HG02763 (cell line): ENCODE measurements at regions not wholly inside any gene's neighbourhood (a gene's known extent, or its start where the extent isn't known, plus 50 kb on each side); places are given as distances from the start of the nearest gene placed in this dataset.
A peak's percentile ranks its signal among the peaks of the same experiment; 100 is the strongest.

Experiments used
- ATAC-seq: cut with Tn5 transposase; IDR thresholded peaks from one replicate; pipeline ENCODE4 v1.9.1; 2021; ENCODE audit warnings: mild to moderate bottlenecking, moderate library complexity; ENCODE audit not compliant: unreplicated experiment

DNA sequence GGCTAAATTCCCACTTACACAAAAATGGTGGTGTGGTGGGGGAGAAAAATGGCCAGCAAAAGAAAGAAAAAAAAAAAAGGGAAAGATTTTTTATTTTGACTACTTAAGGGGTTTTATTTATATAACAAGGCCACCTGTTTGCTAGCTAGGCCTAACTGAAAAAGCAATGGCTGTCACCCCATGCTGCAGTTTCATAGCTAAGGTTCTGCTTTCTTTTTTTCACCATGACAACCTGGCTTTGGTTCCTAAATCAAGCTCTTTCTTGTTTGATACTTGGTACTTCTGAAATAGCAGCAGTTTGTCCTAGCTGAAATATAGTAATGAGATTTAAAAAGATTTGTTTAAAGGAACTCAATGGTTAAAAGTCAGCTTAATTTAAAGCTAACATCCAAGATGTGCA lies 433.2 kb upstream of the MEX3C start:
- ATAC-seq, result no peak

DNA sequence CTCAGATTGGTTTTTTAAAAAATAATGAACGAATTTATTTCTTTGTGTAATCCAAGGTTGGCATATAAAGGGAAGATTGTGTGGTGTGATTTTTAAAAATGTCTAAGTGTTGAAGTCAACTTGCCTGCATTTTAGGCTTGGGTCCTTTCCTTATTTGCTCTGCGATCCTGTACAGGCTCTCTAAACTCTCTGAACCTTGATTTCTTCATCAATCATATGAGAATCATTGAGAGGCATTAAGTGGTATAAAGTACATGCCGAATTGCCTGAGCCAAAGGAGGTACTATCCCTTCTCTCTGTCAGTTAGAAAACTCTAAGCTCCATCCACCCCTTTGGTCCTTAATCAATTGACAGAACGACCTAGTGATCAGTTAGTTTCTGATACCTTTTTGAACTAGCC lies 440.4 kb upstream of the MEX3C start:
- ATAC-seq, result no peak

DNA sequence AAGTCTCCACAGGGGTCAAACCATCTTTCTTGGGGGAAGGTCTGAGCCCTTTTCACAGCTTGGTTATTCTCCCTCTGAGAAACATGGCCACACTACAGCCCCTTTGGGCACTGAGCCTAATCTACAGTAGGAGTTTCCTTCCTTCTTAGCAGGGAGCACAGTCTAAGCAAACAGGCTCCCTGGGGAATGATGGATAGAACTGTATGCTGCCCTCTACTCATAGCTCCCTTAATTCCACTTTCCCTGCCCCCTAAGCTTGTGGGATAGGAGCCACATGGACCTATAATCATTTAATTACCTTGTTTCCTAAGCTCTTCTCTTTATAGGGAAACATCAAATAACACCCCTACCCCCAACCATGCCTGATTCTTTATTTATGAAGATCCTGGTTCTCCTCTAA lies 442.1 kb upstream of the MEX3C start:
- ATAC-seq, result no peak

DNA sequence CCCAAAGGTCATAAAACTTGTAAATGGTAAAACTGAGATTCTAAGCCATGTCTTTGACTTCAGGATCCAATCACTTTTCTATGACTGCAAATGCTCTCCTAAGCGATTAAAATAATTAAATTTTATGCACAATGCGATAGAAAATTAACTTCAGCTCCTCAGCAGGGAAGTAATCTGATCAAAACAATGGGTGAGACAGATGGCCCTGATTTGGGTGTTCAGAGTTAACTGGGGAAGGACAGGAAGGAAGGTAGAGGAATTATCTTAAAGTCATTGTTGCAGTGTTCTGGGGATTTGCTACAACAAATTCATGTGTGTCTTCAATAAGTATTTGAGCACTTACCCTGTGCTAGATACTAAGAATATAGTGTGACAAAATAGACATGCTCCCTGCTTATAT lies 446.0 kb upstream of the MEX3C start:
- ATAC-seq, result no peak

DNA sequence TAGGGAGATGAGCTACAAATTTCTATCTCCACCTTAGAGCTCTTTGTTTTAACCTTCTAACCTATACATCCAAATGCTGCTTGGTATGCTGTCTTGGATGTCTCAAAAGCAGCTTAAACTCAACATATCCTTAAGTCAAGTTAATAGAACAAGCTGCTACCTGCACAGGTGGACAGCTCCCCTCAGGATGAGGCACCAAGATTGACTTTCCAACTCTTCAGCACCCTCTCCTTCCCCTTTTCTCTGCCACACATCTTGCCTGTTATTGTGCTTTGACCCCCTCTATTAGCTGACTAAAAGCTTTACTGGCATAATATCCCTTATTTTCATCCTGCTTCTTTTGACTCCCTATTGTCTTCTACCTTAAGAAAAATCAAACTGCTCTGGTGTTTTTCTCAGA lies 448.1 kb upstream of the MEX3C start:
- no peak for ATAC-seq

DNA sequence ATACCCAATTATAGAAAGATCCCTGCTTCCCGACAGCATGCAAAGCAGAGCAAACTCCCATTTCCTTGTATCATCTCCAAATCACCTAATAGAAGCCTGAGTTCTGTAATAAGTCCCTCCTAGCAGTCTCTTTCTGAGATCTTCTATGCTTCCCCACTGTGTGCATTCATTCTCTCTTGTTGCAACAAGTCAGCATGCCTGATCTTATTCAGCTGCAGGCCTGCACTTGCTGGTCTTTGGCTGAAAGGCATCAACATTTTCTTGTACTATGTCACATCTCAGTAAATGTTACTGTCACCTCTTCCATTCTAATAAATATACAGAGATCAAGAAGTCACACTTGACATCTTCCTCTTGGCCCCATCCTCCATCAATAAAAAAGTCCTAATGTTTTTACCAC lies 449.9 kb upstream of the MEX3C start:
- ATAC-seq, result no peak

DNA sequence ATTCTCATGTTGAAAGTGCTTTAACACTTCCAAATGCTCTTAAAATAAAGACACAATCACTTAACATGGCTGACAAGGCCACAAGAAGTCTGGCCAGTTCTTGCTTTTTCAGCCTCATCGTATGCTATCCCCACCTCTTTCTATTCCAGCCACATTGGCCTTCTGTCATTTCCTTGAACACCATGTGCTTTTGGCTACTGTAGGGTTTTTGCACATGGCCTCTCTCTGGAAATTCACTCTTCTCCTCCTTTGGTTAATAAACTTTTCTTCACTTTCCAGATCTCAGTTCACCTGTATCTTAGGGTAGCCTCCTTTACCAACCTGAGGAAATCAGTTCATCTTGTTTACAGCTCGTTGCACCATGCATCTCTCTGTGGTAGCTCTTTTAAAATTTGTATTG lies 450.5 kb upstream of the MEX3C start:
- ATAC-seq, result no peak

DNA sequence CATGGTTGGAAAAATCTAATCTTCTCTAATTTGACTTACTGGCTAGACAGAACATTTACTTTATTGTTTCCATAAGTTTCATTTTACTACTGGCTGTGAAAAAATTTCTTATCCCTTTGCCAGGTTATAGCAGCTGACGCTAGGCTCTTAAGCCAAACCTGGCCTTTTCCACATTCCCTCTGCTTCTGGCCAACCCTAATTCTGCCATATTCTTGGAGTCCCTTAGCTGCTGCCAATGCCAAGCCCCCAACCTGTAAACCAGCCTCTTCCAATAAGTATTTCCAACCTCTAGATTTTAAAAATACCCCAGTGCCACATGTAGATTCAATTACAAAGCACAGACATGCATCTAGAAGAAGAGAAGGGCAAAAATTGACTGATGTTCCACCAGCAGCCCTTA lies 452.3 kb upstream of the MEX3C start:
- no peak for ATAC-seq

DNA sequence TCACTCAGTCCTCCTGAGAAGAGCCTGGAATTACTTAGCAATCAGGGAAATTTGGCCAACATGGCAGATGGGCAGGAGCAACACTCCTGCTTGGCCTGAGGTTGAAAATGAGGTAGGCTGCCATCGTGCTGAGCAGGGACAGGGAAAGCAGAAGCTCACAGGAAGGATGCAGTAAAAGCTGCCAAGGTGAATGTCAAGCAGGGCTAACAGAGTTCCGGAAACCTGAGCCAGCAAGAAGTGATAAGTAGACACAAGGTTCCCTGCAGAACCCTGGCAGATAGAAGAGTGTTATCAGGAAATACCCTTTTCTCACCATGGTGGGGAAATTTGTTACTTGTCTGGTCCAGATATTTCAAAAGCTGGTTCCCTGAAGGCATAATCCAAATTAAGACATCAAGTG lies 454.3 kb upstream of the MEX3C start:
- ATAC-seq, result no peak

DNA sequence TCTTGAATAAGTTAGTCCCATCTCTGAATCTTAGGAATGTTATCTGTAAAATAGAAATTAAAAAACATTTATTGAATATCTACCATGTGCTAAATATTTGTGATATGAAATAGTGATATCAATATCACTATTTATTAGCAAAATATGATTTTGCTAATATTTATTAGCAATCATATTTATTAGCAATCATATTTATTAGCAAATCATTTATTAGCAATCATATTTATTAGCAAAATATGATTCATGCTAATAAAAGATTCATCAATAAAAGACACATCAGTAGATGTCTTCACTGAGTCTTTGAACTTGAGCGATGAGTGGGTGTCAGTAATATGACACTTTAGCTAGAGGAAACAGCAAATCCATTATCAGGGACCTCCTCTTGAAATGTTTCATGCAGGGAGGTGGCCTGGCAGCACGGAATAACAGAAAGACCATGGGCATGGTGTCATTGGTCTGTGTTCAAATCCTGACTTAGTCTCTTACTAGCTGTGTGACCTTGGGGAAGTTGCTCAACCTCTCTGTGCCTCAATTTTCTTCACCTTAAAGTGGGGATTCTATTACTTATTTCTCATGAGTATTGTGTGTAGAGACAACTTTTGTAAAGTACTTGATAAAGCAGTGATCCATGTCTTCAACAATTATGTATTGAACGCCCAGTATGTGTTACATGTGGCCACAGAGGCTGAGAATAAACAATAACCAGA lies 456.2 kb upstream of the MEX3C start:
- no peak for ATAC-seq

DNA sequence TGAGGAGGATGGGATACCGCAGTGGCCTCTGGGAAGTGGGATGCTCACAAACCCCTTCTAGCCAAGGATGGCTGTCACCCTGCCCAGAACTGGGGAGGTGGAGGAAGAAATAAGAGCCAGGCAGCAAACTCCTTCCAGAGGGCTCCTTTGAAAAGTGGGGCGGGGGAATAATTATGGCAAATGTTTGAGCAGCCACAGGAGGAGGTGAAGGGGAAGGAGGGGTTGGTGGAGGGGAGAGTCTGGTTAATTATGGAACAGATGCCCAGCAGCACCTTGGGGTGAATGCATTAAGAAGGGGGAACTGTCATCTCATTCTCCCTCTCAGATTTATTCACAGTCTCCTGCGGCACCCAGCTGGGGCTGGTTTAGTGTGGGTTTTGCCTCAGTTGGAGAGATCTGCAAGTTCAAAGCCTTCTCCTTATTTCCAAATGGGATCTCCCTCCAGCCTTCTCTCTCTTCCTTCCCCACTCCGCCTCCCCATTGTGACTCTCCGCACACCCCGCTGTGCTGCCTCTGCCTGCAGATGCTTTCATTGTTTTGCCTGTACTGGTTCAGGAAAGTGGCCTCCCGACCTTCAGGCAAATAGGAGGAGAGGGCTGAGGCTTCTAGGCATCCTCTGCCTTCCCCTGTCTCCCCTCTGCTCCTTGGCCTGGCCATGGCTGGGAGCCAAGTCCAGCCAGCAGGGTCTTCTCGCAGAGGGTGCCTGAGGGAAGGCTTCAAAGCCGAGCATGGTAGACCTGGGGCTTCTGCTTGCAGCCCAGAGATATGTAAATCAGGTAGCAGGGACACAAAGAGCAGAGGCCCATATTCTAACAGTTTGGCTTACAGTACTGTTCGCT lies 457.2 kb upstream of the MEX3C start:
- peak; percentile 60 for ATAC-seq

DNA sequence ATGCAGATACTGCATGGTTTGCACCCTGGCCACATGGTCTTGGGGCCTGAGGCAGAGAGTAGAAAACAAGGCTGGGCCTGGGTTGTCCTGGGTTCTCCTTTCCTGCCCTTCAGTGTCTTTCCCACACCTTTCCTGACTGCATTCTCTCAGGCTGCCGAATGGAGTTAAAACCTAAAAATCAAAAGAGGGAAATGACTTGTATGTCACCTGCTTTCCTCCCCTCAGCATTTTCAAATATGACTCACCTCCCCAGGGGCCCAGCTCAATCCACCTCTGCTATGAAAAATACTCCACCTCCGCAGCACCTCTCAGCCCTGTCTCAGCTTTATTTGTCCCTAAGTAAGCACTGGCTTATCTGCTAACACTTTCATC lies 457.8 kb upstream of the MEX3C start:
- ATAC-seq, result peak; percentile 82

DNA sequence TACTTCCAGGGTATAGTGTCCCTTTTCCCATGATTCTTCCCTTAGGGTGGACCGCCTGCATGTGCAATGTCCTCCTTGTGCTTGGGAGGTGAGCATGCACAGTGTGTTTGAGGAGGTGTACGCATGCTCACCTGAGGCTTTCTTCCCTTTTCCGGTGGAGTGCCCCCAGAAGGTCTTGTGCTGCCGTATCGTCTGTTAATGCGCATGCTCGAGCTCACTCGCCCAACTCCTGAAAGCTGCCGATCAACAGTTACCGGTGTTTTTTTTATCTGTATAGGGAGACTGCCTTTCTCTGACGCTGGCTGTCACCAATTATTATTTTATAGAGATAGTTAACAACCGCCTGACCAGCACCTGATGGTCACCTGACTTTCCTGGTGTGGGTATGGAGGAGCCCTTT lies 458.8 kb upstream of the MEX3C start:
- ATAC-seq, result no peak

DNA sequence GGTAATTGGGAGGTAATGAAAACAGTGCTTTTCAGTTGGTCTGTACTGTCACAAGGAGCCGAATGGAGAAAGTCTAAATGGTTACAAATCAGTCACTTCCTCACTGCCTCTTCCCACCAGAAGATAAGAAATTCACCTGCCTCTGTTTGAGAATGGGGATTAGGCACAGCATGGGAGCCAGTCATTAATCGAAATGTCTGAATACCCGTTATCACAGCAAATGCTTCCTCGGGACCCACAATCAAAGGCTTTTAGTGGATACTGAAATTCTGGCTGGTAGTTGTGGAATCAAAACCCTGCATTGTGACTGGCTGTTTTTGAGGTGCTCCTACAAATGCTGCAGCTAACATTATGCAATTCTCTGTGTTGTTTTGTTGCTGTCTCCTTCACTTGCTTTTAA lies 461.0 kb upstream of the MEX3C start:
- ATAC-seq, result no peak

DNA sequence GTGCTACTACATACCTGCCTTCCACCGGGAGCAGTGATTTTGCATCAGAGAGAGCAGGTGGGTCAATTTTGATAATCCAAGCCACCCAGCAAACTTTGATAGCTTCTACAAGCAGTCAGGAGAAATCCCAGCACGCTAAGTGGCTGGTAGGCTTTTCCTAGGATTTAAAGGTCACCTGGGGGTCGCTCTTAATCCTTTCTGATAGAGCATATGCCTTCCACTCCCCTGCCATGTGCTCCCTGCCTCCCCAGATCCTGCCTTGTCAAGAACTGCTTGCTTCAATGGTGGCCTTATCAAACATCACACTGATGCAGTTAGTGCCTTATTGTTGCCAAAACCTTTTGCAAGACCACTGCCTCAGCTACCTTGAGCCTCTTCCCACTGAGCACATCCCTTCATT lies 462.3 kb upstream of the MEX3C start:
- ATAC-seq, result no peak

DNA sequence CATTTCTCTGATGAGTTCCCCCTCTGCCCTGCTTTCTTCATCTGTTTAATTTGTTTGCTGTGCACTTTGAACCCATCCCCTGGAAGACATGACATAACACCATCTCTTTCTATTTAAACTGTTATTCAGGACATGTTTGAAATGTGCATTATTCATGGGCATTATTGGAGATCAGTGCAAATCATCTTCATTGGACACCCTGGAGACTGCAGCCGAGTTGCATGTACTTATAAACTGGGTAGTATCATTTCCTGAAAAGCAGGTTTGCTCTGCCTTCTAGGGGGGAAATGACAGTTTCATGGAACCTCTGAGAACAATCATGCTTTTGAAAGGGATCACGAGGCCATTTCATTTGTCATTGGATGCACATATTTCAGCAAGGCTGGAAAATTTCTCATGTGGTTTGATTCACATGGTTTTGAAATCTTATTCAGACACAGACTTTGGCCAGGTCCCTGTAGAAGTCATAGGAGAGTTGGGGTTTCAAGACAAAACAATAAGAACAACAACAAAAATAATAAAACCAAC lies 462.8 kb upstream of the MEX3C start:
- no peak for ATAC-seq

DNA sequence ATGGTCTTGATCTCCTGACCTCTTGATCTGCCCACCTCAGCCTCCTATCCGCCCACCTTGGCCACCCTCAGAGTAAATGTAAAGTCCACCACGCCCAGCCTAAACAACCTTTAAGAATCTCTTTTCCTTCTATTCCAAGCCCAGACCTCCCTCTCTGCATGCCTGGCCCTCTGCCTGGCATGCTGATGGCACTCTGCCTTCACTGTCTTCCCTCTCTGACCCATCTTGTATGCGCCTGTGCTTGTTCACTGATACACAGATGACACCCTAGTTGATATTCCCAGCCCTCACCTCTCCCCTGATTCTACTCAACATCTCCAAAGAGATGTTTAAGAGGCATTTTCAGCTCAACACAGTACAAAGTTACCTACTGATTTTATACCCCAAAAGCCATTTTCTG lies 466.8 kb upstream of the MEX3C start:
- no peak for ATAC-seq

DNA sequence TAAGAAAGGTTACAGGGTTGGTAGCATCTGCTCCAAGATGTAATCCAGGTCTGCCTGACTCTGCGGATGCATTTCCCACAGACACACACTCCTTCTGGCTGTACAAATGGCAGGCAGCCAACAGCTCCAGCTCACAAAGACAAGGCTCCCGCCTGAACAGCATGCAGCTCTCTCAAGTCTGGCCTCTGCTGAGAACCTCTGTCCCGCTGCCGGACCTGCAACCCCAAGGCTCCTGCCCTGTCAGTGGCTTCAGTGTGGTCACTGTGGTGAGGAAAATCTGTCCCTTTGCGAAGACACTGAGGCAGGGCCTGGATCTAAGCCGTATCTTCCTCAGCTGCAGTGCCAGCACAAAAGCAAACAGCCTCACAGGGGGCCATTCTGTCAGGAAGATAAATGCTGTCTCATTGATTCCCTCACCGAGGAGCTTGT lies 469.3 kb upstream of the MEX3C start:
- ATAC-seq, result no peak

DNA sequence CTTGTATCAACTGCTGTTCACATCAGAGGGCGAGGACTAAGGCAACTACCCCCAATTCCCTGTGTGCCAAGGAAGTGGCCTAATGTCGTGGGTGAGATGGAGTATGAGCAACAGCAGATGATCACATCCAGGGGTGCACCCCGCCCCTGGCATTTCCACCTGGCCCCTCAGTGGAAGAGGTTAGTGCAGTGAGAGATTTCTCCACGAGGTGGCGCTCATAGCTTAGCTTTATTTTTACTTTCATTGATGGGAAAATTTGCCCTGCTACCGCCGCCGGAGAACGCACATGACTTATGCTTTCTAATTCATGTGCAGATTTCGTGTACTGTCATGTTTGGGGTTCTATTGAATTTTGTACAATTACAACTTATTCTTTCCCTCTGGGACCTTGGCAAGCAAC lies 470.6 kb upstream of the MEX3C start:
- ATAC-seq, result no peak

DNA sequence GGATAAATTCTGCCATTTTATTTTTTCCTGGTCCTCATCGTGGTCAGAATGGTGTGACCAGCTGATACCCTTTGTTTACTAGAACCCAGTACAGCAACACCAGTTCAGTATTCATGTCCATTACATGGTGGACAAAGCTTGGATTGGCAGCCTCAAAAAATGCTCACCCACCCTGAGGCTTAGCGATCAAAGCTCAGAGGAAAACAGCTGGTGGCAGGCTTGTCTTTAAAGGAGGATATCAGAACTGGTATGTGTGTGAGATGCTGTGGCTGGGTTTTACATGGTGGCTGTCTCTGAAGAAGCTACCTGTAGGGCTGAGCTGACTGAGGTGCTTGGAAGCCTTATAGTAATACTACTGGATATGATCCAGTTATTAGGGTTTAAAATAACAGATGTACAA lies 471.1 kb upstream of the MEX3C start:
- ATAC-seq, result no peak

DNA sequence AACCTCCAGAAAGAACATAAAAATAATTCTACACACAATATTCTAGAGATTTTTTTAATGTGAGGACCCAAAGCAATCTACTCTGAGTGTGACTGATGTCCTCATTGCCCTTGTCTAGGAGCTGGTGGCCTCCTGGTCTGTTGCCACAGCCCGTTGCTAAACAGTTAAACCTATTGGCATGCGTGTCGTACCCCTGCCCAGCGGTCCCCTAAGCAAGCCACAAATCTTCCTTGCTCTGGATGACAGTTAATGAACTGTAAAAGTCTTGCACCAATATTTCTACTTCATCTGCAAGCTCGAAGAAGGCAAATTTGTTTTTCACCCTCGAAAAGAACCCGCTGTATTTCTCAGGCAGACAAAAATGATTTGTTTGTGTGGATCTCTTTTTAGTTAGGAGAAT lies 489.1 kb upstream of the MEX3C start:
- ATAC-seq, result no peak

DNA sequence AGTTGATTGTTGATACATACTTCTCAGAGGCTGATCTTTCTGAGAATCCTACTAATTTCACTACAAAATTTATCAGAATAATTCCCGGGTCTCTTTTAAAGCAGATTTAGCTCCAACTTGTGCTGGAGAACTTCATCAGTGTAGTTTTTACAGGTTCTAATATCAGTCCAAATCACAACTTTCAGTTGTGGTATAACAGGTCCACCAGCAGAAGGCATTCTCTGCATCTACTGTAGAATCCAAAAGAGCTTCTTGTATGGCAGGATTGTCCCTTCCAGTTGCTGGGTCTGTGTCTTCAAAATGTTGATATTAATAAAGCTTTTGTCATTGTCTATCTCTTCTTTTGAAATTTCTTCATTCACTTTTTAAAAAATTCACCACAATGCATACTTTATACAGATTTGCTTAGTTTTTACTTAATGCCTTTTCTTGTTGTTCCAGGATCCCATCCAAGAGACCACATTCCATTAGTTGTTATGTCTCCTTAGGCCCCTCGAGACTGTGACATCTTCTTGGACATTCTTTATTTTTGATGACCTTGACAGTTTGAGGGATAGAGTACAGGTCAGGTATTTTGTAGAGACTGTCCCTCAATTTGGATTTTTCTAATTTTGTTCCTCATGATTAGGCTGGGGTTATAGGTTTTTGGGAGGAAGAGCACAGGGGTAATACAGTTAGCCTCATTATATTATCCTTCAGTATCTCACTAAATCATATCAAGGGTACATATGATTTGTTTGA lies 490.5 kb upstream of the MEX3C start:
- ATAC-seq, result no peak
